ENCODE measurements at regions not wholly inside any gene's neighbourhood (a gene's known extent, or its start where the extent isn't known, plus 50 kb on each side); places are given as distances from the start of the nearest gene placed in this dataset.
"Not testable (repeated sequence)": the region's sequence is repeated elsewhere in the genome, so short reads cannot be mapped to it uniquely, and the experiment has no call there.

- DNase-seq (ENCODE audit: low read depth): no peak
Measured at GRCh38 chr2:129914538-129915302, 64.7 kb upstream of the RAB6C start.

DNA sequence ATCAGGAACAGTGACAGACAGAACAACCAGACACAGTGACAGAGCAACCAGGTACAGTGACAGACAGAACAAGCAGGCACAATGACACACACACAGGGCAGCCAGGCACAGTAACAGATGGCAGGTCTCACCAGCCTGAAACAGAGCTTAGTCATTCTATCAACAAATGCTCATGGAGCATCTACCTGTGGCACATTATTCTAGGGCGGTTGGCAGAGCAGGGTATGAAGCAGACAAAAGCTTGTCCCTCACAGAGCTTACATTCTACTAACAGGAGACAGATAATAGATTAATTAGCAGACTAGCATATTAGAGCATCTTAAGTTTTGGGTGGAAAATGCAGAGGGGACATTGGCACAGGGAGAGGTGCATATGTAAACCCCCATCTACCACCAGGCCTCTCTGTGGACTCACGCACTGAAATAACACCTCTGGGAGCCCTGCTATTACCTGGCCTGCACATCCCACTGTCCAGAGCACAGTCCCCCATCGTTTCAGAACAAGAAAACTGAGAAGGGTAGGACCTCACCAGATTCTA is 64.1 kb upstream of the RAB6C start:
- DNase-seq (ENCODE audit: low read depth): no peak

- DNase-seq (ENCODE audit: low read depth): no peak
Measured at GRCh38 chr2:129918604-129919003, 60.9 kb upstream of the RAB6C start.

GRCh38 chr2:129922571-129923264 is 56.7 kb upstream of the RAB6C start:
- no peak for DNase-seq (ENCODE audit: low read depth)

- no peak for DNase-seq (ENCODE audit: low read depth)
Measured at GRCh38 chr2:129923265-129924091, 56.0 kb upstream of the RAB6C start.

- DNase-seq (ENCODE audit: low read depth): not testable (repeated sequence)
Measured at GRCh38 chr2:129924115-129924514, 55.4 kb upstream of the RAB6C start.

DNA sequence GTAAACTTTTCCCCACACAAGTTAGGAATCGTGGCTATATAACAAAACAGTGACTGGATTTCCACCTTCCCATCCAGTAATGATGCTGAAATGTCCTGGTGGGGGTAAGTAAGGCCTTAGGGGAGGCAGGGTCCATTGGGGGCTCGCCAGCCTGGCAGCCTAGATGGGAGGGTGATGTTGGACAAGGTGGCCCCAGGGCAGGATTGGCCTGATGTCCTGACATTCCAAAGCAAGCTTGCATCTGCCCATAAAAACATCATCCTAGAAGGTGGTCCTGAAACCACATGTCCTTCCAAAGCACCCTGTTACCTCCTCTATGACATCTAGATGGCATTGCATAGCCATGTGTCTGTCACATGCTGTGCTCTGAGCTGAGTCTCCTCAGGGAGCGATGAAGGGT is 54.1 kb upstream of the RAB6C start:
- no peak for DNase-seq (ENCODE audit: low read depth)

- DNase-seq (ENCODE audit: low read depth): no peak
Measured at GRCh38 chr2:129927696-129928095, 51.8 kb upstream of the RAB6C start.

GRCh38 chr2:129929321-129930290 is 49.9 kb upstream of the RAB6C start:
- DNase-seq (ENCODE audit: low read depth): no peak
